OCI-LY1 (cell line): ENCODE measurements at regions not wholly inside any gene's neighbourhood (a gene's known extent, or its start where the extent isn't known, plus 50 kb on each side); places are given as distances from the start of the nearest gene placed in this dataset.

Source experiments
- H2AFZ ChIP-seq: fragments of 200-600 bp; sonication (generic), shearing (Covaris generic); 2 replicates; pipeline ENCODE4 v1.6.0; 2014; ENCODE audit warnings: antibody characterized with exemption, mild to moderate bottlenecking, low read length
- H3F3A ChIP-seq: fragments of 200-600 bp; sonication (generic), shearing (Covaris generic); 2 replicates; pipeline ENCODE4 v1.6.0; 2014; ENCODE audit warnings: mild to moderate bottlenecking, antibody characterized with exemption, low read length, moderate library complexity; ENCODE audit not compliant: insufficient read depth
- H3K27ac ChIP-seq: fragments of 200-600 bp; sonication (generic); 2 replicates; pipeline ENCODE4 v1.5.1; 2014; ENCODE audit warnings: low read length, mixed run types, mild to moderate bottlenecking, low read depth; ENCODE audit not compliant: poor library complexity, severe bottlenecking
- H3K27me3 ChIP-seq: fragments of 200-600 bp; sonication (generic); 2 replicates; pipeline ENCODE4 v1.6.0; 2014; ENCODE audit warnings: antibody characterized with exemption, mild to moderate bottlenecking, low read length, moderate library complexity; ENCODE audit not compliant: insufficient read depth
- H3K36me3 ChIP-seq: fragments of 200-600 bp; sonication (generic); 2 replicates; pipeline ENCODE4 v1.6.1; 2014; ENCODE audit warnings: mild to moderate bottlenecking, antibody characterized with exemption, low read length, moderate library complexity, mixed read lengths; ENCODE audit not compliant: insufficient read depth
- H3K4me1 ChIP-seq: fragments of 200-600 bp; sonication (generic); 2 replicates; pipeline ENCODE4 v1.5.1; 2014; ENCODE audit warnings: mild to moderate bottlenecking, low read length, moderate library complexity; ENCODE audit not compliant: insufficient read depth, severe bottlenecking
- H3K4me2 ChIP-seq: fragments of 200-600 bp; sonication (generic), shearing (Covaris generic); 2 replicates; pipeline ENCODE4 v1.6.1; 2014; ENCODE audit warnings: low read length
- H3K4me3 ChIP-seq: fragments of 200-600 bp; sonication (generic); 2 replicates; pipeline ENCODE4 v1.5.1; 2014; ENCODE audit warnings: low read length, low read depth, mild to moderate bottlenecking, mixed read lengths; ENCODE audit not compliant: poor library complexity, severe bottlenecking
- H3K79me2 ChIP-seq: fragments of 200-600 bp; shearing (Covaris generic); 2 replicates; pipeline ENCODE4 v1.6.1; 2016; ENCODE audit warnings: mixed run types, low read length, mixed read lengths; ENCODE audit not compliant: insufficient read depth
- H3K9ac ChIP-seq: fragments of 200-600 bp; sonication (generic), shearing (Covaris generic); 2 replicates; pipeline ENCODE4 v1.6.1; 2014; ENCODE audit warnings: mild to moderate bottlenecking, low read length, mixed read lengths
- H3K9me2 ChIP-seq: fragments of 200-600 bp; sonication (generic), shearing (Covaris generic); 2 replicates; pipeline ENCODE4 v1.6.1; 2014; ENCODE audit warnings: low read depth, mild to moderate bottlenecking, low read length, mixed read lengths
- H3K9me3 ChIP-seq: fragments of 200-600 bp; shearing (Covaris generic); 2 replicates; pipeline ENCODE4 v1.6.1; 2014; ENCODE audit warnings: low read length, mixed read lengths
- H4K20me1 ChIP-seq: fragments of 200-600 bp; sonication (generic), shearing (Covaris generic); 2 replicates; pipeline ENCODE4 v1.6.0; 2016; ENCODE audit warnings: mild to moderate bottlenecking, low read length; ENCODE audit not compliant: insufficient read depth
- CTCF ChIP-seq: fragments of 200-600 bp; sonication (generic), shearing (Covaris generic); IDR thresholded peaks from 2 replicates; pipeline ENCODE4 v1.5.1; 2017; ENCODE audit warnings: mild to moderate bottlenecking, antibody characterized with exemption, low read length, moderate library complexity, mixed read lengths
- EZH2 ChIP-seq: fragments of 200-600 bp; sonication (generic), shearing (Covaris generic); IDR thresholded peaks from 2 replicates; pipeline ENCODE4 v1.8.0; 2017; ENCODE audit warnings: borderline replicate concordance, mixed run types, mild to moderate bottlenecking, antibody characterized with exemption, low read length, moderate library complexity, mixed read lengths

DNA sequence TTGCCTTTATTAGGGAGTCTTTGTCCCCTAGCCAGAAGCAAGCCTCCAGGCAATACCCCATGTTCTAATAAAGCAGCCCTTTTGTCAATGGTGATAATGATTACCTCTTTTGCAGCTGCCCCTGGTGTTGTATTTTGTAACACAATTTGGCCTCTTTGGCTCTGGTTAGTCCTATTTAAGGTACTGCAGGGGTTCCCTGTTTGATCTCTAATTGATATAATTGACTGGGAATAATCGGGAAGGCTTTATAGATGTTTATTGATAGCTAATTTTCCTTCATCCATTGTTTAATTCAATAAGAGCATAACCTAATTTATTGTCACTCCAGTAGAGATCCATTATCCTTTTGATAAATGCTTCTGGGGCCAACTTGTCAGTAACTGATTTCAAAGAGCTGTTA lies 537.2 kb downstream of the PKHD1 start:
- TF ChIP-seq EZH2 (no peak), CTCF (no peak)
- H3F3A ChIP-seq, result no peaks in the 10 kb centered on the region
- no peaks in the 10 kb centered on the region for H3K4me1 ChIP-seq
- H4K20me1 ChIP-seq, result no peaks in the 10 kb centered on the region
- H3K79me2 ChIP-seq, result no peaks in the 10 kb centered on the region
- no peaks in the 10 kb centered on the region for H3K27me3 ChIP-seq
- no peak overlapping the region for H2AFZ ChIP-seq
- H3K27ac ChIP-seq, result no peak overlapping the region
- H3K4me3 ChIP-seq, result no peak overlapping the region
- H3K9me2 ChIP-seq, result no peaks in the 10 kb centered on the region
- no peak overlapping the region for H3K9ac ChIP-seq
- H3K4me2 ChIP-seq, result no peak overlapping the region
- H3K9me3 ChIP-seq, result no peaks in the 10 kb centered on the region
- no peaks in the 10 kb centered on the region for H3K36me3 ChIP-seq

- no peaks in the 10 kb centered on the region for H3K9me3 ChIP-seq
- H3K36me3 ChIP-seq, result no peaks in the 10 kb centered on the region
- H3K9ac ChIP-seq, result no peak overlapping the region
- no peaks in the 10 kb centered on the region for H3F3A ChIP-seq
- no peaks in the 10 kb centered on the region for H3K79me2 ChIP-seq
- H3K27me3 ChIP-seq, result no peaks in the 10 kb centered on the region
- H3K4me2 ChIP-seq, result no peak overlapping the region
- no peak overlapping the region for H3K27ac ChIP-seq
- no peak overlapping the region for H2AFZ ChIP-seq
- H3K4me1 ChIP-seq, result no peaks in the 10 kb centered on the region
- TF ChIP-seq CTCF (no peak), EZH2 (no peak)
- no peak overlapping the region for H3K4me3 ChIP-seq
- no peaks in the 10 kb centered on the region for H4K20me1 ChIP-seq
- H3K9me2 ChIP-seq, result no peaks in the 10 kb centered on the region
Measured at GRCh38 chr6:51552435-51552834, 535.0 kb downstream of the PKHD1 start.

GRCh38 chr6:51553246-51554015 lies 534.0 kb downstream of the PKHD1 start:
- no peaks in the 10 kb centered on the region for H3K9me2 ChIP-seq
- H3K27me3 ChIP-seq, result no peaks in the 10 kb centered on the region
- H3K36me3 ChIP-seq, result no peaks in the 10 kb centered on the region
- H3K79me2 ChIP-seq, result no peaks in the 10 kb centered on the region
- H3K27ac ChIP-seq, result no peak overlapping the region
- no peaks in the 10 kb centered on the region for H3K9me3 ChIP-seq
- no peak for TF ChIP-seq EZH2
- no peak for TF ChIP-seq CTCF
- H3K4me3 ChIP-seq, result no peak overlapping the region
- no peak overlapping the region for H3K9ac ChIP-seq
- H3K4me2 ChIP-seq, result no peak overlapping the region
- H3F3A ChIP-seq, result no peaks in the 10 kb centered on the region
- H4K20me1 ChIP-seq, result no peaks in the 10 kb centered on the region
- H3K4me1 ChIP-seq, result no peaks in the 10 kb centered on the region
- no peak overlapping the region for H2AFZ ChIP-seq
